Neural crest cell (in vitro differentiated cells): ENCODE measurements at regions not wholly inside any gene's neighbourhood (a gene's known extent, or its start where the extent isn't known, plus 50 kb on each side); places are given as distances from the start of the nearest gene placed in this dataset.
"Not testable (repeated sequence)": the region's sequence is repeated elsewhere in the genome, so short reads cannot be mapped to it uniquely, and the experiment has no call there.

Experiments used
- DNase-seq: peaks from one replicate; pipeline ENCODE4 v3.0.0; 2021; ENCODE audit warnings: low read depth, mixed read lengths, low spot score
- H3K27ac Mint-ChIP-seq: one replicate; pipeline ENCODE4 v1.8.0; 2021; ENCODE audit warnings: mild to moderate bottlenecking, mixed read lengths; ENCODE audit not compliant: unreplicated experiment
- H3K27me3 Mint-ChIP-seq: 2 replicates; pipeline ENCODE4 v1.8.0; 2021; ENCODE audit warnings: low read depth, mild to moderate bottlenecking, mixed read lengths
- H3K36me3 Mint-ChIP-seq: 2 replicates; pipeline ENCODE4 v1.8.0; 2021; ENCODE audit warnings: low read depth, mild to moderate bottlenecking, mixed read lengths
- H3K4me1 Mint-ChIP-seq: 2 replicates; pipeline ENCODE4 v1.8.0; 2021; ENCODE audit warnings: mixed read lengths
- H3K4me3 Mint-ChIP-seq: one replicate; pipeline ENCODE4 v1.8.0; 2021; ENCODE audit warnings: mild to moderate bottlenecking, mixed read lengths
- H3K9me3 Mint-ChIP-seq: 2 replicates; pipeline ENCODE4 v1.8.0; 2021; ENCODE audit warnings: mixed read lengths
- TF ChIP-seq, protein P1 (sequence below): fragments of 200-600 bp; sonication (generic); conservative IDR thresholded peaks from 2 replicates; pipeline ENCODE4 v1.5.0; 2021; ENCODE audit warnings: antibody characterized with exemption, mild to moderate bottlenecking

DNA sequence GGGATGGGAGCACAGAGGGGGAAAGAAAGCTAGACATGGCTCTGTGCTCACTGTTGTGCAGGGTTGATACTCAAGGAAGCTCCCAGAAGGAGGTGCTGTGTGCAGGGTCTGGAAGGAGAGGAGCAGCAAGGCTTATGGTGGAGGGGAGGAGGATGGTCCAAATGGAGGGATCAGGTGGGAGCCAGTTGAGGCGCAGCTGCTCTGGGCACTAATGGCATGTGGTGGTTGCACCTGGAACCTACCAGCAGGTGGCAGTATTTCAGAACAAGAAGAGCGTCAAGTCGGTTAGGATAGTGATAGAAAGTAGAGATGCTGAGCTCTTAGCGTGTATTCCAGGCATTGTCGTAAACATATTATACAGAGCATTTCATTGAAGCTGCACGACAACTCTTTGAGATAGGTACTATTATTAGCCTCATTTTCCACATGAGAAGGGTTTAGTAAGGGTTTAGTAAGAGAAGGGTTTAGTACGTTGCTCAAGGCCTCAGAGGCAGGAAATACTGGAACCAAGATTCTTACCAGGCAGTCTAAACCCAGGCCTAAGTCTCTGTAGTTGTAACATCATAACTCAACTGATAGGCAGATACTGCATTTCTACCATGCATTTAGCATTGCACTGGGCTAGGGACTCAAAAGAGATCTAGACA, 223.7 kb downstream of the CYP26B1 start:
- Mint-ChIP-seq H3K4me1 (no peaks in the 10 kb centered on the region), H3K4me3 (no peak overlapping the region), H3K9me3 (no peaks in the 10 kb centered on the region), H3K27me3 (peaks cover 15% of the 10 kb centered on the region), H3K27ac (no peak overlapping the region), H3K36me3 (no peaks in the 10 kb centered on the region)
- TF ChIP-seq, protein P1, sequence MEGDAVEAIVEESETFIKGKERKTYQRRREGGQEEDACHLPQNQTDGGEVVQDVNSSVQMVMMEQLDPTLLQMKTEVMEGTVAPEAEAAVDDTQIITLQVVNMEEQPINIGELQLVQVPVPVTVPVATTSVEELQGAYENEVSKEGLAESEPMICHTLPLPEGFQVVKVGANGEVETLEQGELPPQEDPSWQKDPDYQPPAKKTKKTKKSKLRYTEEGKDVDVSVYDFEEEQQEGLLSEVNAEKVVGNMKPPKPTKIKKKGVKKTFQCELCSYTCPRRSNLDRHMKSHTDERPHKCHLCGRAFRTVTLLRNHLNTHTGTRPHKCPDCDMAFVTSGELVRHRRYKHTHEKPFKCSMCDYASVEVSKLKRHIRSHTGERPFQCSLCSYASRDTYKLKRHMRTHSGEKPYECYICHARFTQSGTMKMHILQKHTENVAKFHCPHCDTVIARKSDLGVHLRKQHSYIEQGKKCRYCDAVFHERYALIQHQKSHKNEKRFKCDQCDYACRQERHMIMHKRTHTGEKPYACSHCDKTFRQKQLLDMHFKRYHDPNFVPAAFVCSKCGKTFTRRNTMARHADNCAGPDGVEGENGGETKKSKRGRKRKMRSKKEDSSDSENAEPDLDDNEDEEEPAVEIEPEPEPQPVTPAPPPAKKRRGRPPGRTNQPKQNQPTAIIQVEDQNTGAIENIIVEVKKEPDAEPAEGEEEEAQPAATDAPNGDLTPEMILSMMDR, result peak; percentile 88
- peak; percentile 59 for DNase-seq

DNA sequence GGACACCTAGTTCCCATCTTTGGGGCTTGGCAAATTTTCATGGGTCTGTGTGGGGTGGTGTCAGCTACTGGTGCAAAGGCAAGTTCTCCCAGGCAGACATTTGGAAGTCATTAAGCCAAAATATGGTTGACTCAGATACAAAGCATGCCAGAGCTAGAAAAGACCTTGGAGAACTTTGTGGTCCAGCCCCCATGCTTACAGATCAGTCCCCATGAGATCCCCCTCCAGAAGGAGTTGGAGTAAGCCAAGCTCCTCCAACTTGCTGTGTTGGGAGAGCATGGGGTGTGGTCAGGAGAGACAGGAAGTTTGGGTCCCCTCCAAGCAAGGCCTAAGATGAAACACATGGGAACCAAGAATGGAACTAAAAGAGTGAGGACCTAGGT, 224.5 kb downstream of the CYP26B1 start:
- H3K9me3 Mint-ChIP-seq, result peaks cover 4% of the 10 kb centered on the region
- no peak overlapping the region for H3K4me3 Mint-ChIP-seq

DNA sequence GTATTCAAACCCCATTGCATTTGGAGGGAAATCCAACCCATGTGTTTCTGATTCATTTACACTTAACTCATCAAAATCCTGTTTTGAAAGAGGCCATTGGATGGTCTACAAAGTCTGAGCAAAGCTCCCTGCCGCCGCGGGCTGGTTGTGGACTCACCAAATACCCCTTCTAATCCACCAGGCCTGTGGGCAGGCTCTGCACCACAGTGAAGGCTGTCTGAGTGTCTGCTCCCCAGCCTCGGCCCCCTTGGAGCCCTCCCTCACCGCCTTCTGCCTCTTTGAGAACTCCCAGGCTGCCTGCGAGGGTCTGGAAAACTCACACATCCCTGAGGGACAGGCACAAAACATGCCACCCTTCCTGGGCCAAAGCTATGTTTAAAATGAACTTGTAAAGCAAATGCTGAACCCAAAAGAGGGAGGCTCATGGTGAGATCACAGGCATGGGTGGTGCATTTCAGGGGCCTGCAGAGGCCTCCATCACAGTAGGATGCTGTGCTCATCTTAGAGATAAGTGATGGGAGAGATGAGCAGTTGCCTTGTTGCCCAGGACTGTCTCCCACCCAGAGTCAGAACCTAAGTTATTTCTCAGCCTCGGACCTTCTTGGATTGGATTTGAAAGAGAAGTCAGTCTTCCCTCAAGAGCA, 225.0 kb downstream of the CYP26B1 start:
- TF ChIP-seq, protein P1, result no peak
- peaks cover under 1% of the 10 kb centered on the region for H3K36me3 Mint-ChIP-seq
- no peaks in the 10 kb centered on the region for H3K4me1 Mint-ChIP-seq
- H3K4me3 Mint-ChIP-seq, result no peak overlapping the region
- H3K9me3 Mint-ChIP-seq, result peaks cover 6% of the 10 kb centered on the region
- peak overlapping the region; percentile 38 for H3K27ac Mint-ChIP-seq
- DNase-seq, result no peak
- peaks cover 18% of the 10 kb centered on the region for H3K27me3 Mint-ChIP-seq

More for the DNA sequence above, 224.5 kb downstream of the CYP26B1 start:
- no peaks in the 10 kb centered on the region for H3K36me3 Mint-ChIP-seq
- H3K27ac Mint-ChIP-seq, result no peak overlapping the region
- no peaks in the 10 kb centered on the region for H3K4me1 Mint-ChIP-seq
- DNase-seq, result no peak
- H3K27me3 Mint-ChIP-seq, result peaks cover 17% of the 10 kb centered on the region
- TF ChIP-seq, protein P1, result no peak

DNA sequence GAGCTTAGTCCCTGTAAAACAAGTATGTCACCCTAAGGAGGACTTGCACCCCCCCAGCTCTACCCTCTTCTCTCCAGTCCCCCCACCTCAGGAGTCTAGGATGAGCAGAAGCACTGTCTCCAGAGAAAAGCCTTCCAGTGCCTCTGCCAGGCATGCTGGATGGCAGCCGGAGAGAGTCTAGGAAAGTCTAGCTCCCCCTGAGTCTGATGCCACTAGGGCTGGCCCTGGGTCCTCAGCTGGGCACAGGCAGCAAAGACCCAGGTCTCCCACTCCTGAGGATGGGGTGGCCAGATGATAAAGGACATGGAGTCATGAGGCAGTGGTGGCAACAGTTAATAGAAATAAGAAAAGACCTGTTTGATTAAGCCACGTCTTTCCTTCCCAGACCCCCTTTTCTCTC, 225.6 kb downstream of the CYP26B1 start:
- Mint-ChIP-seq H3K4me1 (no peaks in the 10 kb centered on the region), H3K9me3 (peaks cover 7% of the 10 kb centered on the region), H3K36me3 (peaks cover 2% of the 10 kb centered on the region), H3K4me3 (no peak overlapping the region), H3K27me3 (peaks cover 20% of the 10 kb centered on the region), H3K27ac (peak overlapping the region; percentile 38)
- TF ChIP-seq, protein P1, result no peak
- DNase-seq, result no peak

DNA sequence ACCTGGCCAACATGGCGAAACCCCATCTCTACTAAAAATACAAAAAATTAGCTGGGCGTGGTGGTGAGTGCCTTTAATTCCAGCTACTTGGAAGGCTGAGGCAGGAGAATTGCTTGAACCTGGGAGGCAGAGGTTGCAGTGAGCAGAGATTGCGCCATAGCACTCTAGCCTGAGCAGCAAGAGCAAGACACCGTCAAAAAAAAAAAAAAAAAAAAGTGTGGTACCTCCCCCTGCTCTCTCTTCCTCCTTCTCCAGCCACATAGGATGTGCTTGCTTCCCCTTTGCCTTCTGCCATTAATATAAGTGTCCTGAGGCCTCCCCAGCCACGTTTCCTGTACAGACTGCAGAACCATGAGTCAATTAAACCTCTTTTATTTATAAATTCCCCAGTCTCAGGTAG, 226.8 kb downstream of the CYP26B1 start:
- not testable (repeated sequence) for H3K4me1 Mint-ChIP-seq, DNase-seq, H3K27ac Mint-ChIP-seq, H3K9me3 Mint-ChIP-seq, H3K4me3 Mint-ChIP-seq, H3K36me3 Mint-ChIP-seq
- peaks cover 31% of the 10 kb centered on the region for H3K27me3 Mint-ChIP-seq

DNA sequence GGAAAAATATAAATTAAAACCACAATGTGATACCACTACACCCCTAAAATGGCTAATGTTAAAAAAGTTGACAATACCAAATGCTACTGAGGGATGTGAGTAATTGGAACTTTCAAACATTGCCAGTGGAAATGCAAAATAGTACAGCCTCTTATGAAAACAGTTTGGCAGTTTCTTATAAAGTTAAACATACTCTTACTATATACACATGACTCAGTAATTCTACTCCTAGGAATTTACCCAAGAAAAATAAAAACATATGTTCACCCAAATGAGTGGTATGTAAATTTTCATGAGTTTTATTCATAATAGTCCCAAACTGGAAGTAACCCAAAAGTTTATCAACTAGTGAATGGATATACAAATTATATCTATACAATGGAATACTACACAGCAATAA, 228.0 kb downstream of the CYP26B1 start:
- no peak for DNase-seq
- Mint-ChIP-seq H3K27ac (no peak overlapping the region), H3K27me3 (peaks cover 37% of the 10 kb centered on the region), H3K4me3 (no peak overlapping the region), H3K36me3 (peaks cover 2% of the 10 kb centered on the region), H3K4me1 (no peaks in the 10 kb centered on the region), H3K9me3 (peaks cover 7% of the 10 kb centered on the region)
- TF ChIP-seq, protein P1, result no peak
